ENCODE measurements at regions not wholly inside any gene's neighbourhood (a gene's known extent, or its start where the extent isn't known, plus 50 kb on each side); places are given as distances from the start of the nearest gene placed in this dataset.

DNA sequence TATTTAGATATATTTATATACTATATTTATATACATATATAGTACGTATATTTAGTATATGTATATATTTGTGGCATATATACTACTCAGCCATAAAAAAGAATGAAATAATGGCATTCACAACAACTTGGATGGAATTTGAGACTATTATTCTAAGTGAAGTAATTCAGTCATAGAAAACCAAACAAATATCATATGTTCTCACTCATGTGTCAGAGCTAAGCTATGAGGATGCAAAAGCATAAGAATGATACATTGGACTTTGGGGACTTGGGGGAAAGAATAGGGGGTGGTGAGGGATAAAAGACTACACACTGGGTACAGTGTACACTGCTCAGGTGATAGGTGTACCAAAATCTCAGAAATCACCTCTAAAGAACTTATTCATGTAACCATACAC is 1015.7 kb downstream of the EFNB2 start:
- no peak for TF ChIP-seq ZNF660 (tag by site-specific recombination; IDR thresholded peaks at IDR 0.05)
- no peak for TF ChIP-seq RBAK (tag by site-specific recombination; IDR thresholded peaks at IDR 0.05)
- TF ChIP-seq ZNF121 (tag by site-specific recombination; IDR thresholded peaks at IDR 0.05) = no peak
- TF ChIP-seq, protein P1, sequence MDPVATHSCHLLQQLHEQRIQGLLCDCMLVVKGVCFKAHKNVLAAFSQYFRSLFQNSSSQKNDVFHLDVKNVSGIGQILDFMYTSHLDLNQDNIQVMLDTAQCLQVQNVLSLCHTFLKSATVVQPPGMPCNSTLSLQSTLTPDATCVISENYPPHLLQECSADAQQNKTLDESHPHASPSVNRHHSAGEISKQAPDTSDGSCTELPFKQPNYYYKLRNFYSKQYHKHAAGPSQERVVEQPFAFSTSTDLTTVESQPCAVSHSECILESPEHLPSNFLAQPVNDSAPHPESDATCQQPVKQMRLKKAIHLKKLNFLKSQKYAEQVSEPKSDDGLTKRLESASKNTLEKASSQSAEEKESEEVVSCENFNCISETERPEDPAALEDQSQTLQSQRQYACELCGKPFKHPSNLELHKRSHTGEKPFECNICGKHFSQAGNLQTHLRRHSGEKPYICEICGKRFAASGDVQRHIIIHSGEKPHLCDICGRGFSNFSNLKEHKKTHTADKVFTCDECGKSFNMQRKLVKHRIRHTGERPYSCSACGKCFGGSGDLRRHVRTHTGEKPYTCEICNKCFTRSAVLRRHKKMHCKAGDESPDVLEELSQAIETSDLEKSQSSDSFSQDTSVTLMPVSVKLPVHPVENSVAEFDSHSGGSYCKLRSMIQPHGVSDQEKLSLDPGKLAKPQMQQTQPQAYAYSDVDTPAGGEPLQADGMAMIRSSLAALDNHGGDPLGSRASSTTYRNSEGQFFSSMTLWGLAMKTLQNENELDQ (tag by site-specific recombination; IDR thresholded peaks at IDR 0.05; ENCODE audit: low read depth) = no peak
